NCI-H446 treated with DMSO at 0.1 percent for 48 hours (cell line): ENCODE measurements at regions not wholly inside any gene's neighbourhood (a gene's known extent, or its start where the extent isn't known, plus 50 kb on each side); places are given as distances from the start of the nearest gene placed in this dataset.
"Not testable (repeated sequence)": the region's sequence is repeated elsewhere in the genome, so short reads cannot be mapped to it uniquely, and the experiment has no call there.

Experiments used
- DNase-seq: peaks from one replicate; lab custom pipeline; 2025; lab: John Stamatoyannopoulos, UW

- no peak for DNase-seq
Observed at GRCh38 chr4:131650951-131651350, 1498.1 kb upstream of the PCDH10 start.

GRCh38 chr4:131683314-131683713, 1465.8 kb upstream of the PCDH10 start:
- not testable (repeated sequence) for DNase-seq

- no peak for DNase-seq
Observed at GRCh38 chr4:131721883-131722282, 1427.2 kb upstream of the PCDH10 start.

GRCh38 chr4:131723069-131723468, 1426.0 kb upstream of the PCDH10 start:
- DNase-seq, result not testable (repeated sequence)

- DNase-seq, result not testable (repeated sequence)
Observed at GRCh38 chr4:131724847-131725246, 1424.2 kb upstream of the PCDH10 start.

- DNase-seq, result not testable (repeated sequence)
Observed at GRCh38 chr4:131725521-131725920, 1423.6 kb upstream of the PCDH10 start.

- not testable (repeated sequence) for DNase-seq
Observed at GRCh38 chr4:131726940-131727339, 1422.2 kb upstream of the PCDH10 start.

- not testable (repeated sequence) for DNase-seq
Observed at GRCh38 chr4:131727418-131727817, 1421.7 kb upstream of the PCDH10 start.

- DNase-seq, result not testable (repeated sequence)
Observed at GRCh38 chr4:131729205-131729604, 1419.9 kb upstream of the PCDH10 start.

GRCh38 chr4:131729716-131730398, 1419.2 kb upstream of the PCDH10 start:
- DNase-seq, result not testable (repeated sequence)

GRCh38 chr4:131730574-131730973, 1418.5 kb upstream of the PCDH10 start:
- not testable (repeated sequence) for DNase-seq

GRCh38 chr4:131732034-131732630, 1417.0 kb upstream of the PCDH10 start:
- not testable (repeated sequence) for DNase-seq

- not testable (repeated sequence) for DNase-seq
Observed at GRCh38 chr4:131734321-131734720, 1414.8 kb upstream of the PCDH10 start.

GRCh38 chr4:131734851-131735385, 1414.2 kb upstream of the PCDH10 start:
- DNase-seq, result not testable (repeated sequence)

GRCh38 chr4:131738991-131739390, 1410.1 kb upstream of the PCDH10 start:
- DNase-seq, result not testable (repeated sequence)

- DNase-seq, result not testable (repeated sequence)
Observed at GRCh38 chr4:131741836-131742235, 1407.3 kb upstream of the PCDH10 start.

- not testable (repeated sequence) for DNase-seq
Observed at GRCh38 chr4:131742536-131743205, 1406.4 kb upstream of the PCDH10 start.

GRCh38 chr4:131743348-131743747, 1405.7 kb upstream of the PCDH10 start:
- not testable (repeated sequence) for DNase-seq

GRCh38 chr4:131747203-131747602, 1401.9 kb upstream of the PCDH10 start:
- DNase-seq, result not testable (repeated sequence)

GRCh38 chr4:131749224-131749623, 1399.9 kb upstream of the PCDH10 start:
- not testable (repeated sequence) for DNase-seq

GRCh38 chr4:131750006-131750405, 1399.1 kb upstream of the PCDH10 start:
- DNase-seq, result not testable (repeated sequence)

- DNase-seq, result not testable (repeated sequence)
Observed at GRCh38 chr4:131750469-131750868, 1398.6 kb upstream of the PCDH10 start.

- not testable (repeated sequence) for DNase-seq
Observed at GRCh38 chr4:131762234-131762633, 1386.9 kb upstream of the PCDH10 start.
